HG03460 (cell line): ENCODE measurements at regions not wholly inside any gene's neighbourhood (a gene's known extent, or its start where the extent isn't known, plus 50 kb on each side); places are given as distances from the start of the nearest gene placed in this dataset.
"Not testable (repeated sequence)": the region's sequence is repeated elsewhere in the genome, so short reads cannot be mapped to it uniquely, and the experiment has no call there.

Experiments
- ATAC-seq: cut with Tn5 transposase; IDR thresholded peaks from one replicate; pipeline ENCODE4 v1.9.1; 2021; ENCODE audit not compliant: unreplicated experiment

GRCh38 chrX:82528525-82528924 is 979.6 kb upstream of the POU3F4 start:
- ATAC-seq: no peak

DNA sequence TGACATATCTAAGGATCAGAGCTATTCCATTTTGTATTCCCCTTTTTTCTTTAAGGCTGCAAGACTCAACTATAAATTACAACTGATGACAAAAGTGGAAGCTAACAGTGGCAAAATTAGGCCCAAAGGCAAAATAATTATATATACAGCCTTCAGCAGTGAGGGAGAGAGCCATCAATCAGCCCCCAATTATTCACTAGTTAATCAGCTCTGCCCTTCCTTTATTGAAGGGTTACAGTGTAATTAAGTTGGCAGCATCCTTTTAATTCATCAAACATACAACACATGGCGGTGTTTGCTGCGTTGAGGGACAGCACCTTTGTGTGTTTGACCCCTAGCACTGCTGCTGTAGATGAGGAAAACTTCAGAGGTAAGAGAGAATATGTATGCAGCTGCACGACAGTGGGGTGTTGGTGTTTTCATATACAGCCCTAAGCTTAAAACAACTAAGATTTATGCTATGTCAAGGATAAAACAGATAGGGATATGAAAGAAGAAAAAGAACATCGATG is 973.9 kb upstream of the POU3F4 start:
- ATAC-seq: no peak

GRCh38 chrX:82537205-82537604 is 970.9 kb upstream of the POU3F4 start:
- ATAC-seq: not testable (repeated sequence)

- ATAC-seq: no peak
Observed at GRCh38 chrX:82541822-82542221, 966.3 kb upstream of the POU3F4 start.

DNA sequence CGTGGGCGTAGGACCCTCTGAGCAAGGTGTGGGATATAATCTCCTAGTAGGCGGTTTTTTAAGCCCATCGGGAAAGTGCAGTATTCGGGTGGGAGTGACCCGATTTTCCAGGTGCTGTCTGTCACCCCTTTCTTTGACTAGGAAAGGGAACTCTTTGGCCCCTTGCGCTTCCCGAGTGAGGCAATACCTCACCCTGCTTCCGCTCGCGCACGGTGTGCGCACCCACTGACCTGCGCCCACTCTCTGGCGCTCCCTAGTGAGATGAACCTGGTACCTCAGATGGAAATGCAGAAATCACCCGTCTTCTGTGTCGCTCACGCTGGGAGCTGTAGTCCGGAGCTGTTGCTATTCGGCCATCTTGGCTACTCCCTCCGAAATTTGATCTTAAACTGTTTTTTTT is 955.9 kb upstream of the POU3F4 start:
- ATAC-seq: not testable (repeated sequence)

GRCh38 chrX:82556588-82556987 is 951.5 kb upstream of the POU3F4 start:
- no peak for ATAC-seq

GRCh38 chrX:82585868-82586267 is 922.2 kb upstream of the POU3F4 start:
- ATAC-seq: no peak

GRCh38 chrX:82589410-82589809 is 918.7 kb upstream of the POU3F4 start:
- ATAC-seq: no peak

GRCh38 chrX:82591421-82591820 is 916.7 kb upstream of the POU3F4 start:
- ATAC-seq: no peak

- ATAC-seq: no peak
Observed at GRCh38 chrX:82626978-82627377, 881.1 kb upstream of the POU3F4 start.

- no peak for ATAC-seq
Observed at GRCh38 chrX:82627568-82627967, 880.5 kb upstream of the POU3F4 start.

GRCh38 chrX:82648062-82648461 is 860.0 kb upstream of the POU3F4 start:
- no peak for ATAC-seq

- ATAC-seq: no peak
Observed at GRCh38 chrX:82649645-82650044, 858.4 kb upstream of the POU3F4 start.

GRCh38 chrX:82658492-82658891 is 849.6 kb upstream of the POU3F4 start:
- no peak for ATAC-seq

- ATAC-seq: no peak
Observed at GRCh38 chrX:82666355-82666754, 841.7 kb upstream of the POU3F4 start.

GRCh38 chrX:82675104-82675503 is 833.0 kb upstream of the POU3F4 start:
- no peak for ATAC-seq

- no peak for ATAC-seq
Observed at GRCh38 chrX:82676386-82676785, 831.7 kb upstream of the POU3F4 start.

DNA sequence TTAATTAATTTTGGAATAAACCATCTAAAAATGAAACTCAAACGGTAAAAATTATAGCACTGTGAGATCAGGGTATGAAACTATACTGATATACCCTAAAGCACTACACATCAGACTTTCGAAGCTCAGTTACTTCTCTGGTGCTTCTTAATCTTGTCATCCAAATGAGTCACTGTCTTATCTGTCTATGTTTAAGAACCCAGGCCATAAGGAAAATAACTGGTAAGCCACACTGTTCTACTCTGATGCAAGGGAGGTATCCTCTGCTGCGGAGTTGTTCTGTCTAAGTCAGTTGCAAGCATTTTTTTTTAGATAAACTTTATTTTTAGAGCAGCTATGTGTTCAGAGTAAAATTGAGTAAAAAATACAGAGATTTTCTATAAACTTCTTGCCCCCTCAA is 830.8 kb upstream of the POU3F4 start:
- ATAC-seq: no peak

DNA sequence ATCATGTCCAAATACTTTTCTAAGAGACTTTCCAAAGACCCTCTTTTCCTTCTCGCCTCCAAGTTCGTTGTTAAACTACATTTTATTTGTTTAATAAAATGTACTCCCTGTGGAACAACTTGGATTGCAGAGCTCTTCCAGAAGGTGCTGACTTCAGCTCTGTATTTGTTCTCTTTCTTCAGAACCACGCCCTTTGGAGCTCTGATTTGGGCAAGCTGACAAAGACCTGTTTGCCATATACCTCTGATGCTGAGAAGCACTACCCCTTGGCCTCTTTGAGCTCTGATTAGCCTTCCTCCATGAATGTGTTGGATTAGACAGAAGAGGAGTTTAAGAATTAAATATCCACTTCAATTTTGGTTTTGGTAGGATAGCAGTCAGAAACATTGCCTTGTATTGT is 815.1 kb upstream of the POU3F4 start:
- no peak for ATAC-seq

DNA sequence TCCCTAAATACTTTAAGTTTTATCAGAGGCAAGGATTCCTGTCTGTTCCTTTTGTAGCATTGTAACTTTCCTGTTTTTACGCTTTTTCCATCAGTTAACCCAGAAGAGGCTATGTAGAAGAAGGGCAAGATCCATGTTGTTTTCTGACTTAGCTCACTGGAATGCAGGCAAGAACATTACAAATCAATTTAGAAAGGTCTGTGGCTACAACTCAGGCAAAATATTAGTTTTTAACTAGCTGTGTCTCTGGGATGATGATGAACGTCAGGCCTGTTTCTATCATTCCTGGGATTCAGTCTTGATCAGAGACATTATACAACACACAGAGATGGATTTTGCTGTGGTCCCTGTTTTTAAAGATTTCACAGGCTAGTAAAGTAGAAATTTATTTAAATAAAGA is 813.0 kb upstream of the POU3F4 start:
- no peak for ATAC-seq

GRCh38 chrX:82703551-82703950 is 804.5 kb upstream of the POU3F4 start:
- ATAC-seq: no peak

- ATAC-seq: no peak
Observed at GRCh38 chrX:82711457-82711856, 796.6 kb upstream of the POU3F4 start.

DNA sequence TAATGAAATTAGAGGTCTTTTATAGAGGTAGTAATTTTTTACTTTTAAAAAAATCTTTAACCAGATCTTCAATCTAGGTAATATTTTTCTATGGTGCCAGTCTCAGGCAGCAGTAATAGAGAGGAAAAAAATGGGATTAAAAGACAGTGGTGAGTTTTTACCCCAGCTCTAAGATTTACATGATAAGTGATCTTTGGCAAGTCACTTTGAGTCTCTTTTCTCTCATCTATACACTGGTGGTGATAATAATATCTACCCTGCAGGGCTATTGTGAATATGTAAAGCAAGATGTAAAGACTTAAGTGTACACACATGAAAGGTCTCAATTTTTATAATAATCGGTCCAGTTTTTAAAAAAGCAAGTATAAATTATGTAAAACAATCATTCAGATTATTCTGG is 786.2 kb upstream of the POU3F4 start:
- no peak for ATAC-seq

DNA sequence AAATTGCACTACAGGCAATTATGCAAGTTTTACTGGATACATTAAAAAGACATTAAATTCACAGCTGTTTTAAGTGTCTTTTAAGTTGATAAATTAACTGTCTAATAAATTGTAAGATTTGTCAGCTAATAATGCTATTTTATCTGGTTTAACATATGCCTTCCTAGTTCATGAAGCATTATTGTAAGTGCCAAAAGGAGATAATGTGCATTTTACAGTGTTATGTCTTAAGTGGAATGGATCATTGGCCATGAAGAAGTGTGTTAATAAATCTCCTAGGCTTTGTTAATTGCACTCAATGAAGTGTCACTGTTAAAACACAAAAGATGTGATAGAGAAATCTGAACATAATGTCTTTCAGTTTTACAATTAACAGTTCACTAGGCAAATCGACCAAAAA is 784.3 kb upstream of the POU3F4 start:
- no peak for ATAC-seq
